ENCODE measurements at regions not wholly inside any gene's neighbourhood (a gene's known extent, or its start where the extent isn't known, plus 50 kb on each side); places are given as distances from the start of the nearest gene placed in this dataset.

- no peak overlapping the region for H3K56ac ChIP-seq (replicated peaks; ENCODE audit: insufficient read length, low read depth, low read length)
- ChIA-PET CTCF (ENCODE audit: partially characterized antibody) (no interaction called here), POLR2A (ENCODE audit: partially characterized antibody) (no interaction called here)
- H3K23me2 ChIP-seq (ENCODE audit: low read depth, low read length): no peaks in the 10 kb centered on the region
- H2AK5ac ChIP-seq (ENCODE audit: low read depth, low read length): no peak overlapping the region
- H3K9ac ChIP-seq (replicated peaks in 1 of 4; ENCODE audit: extremely low read depth in 1 of 4, low read depth in 3 of 4, low read length in 3 of 4): no peak overlapping the region
- H3K79me1 ChIP-seq (ENCODE audit: low read depth, low read length): no peaks in the 10 kb centered on the region
- H4K91ac ChIP-seq (replicated peaks; ENCODE audit: insufficient read length, low read length): no peak overlapping the region
- H3K23ac ChIP-seq (ENCODE audit: insufficient read length): no peak overlapping the region
- no peak overlapping the region for H2BK15ac ChIP-seq (ENCODE audit: low read length)
- no peak overlapping the region for H2BK12ac ChIP-seq (ENCODE audit: low read depth, low read length)
- H3K27ac ChIP-seq (ENCODE audit: low read depth, low read length): no peak overlapping the region
- H3K9me3 ChIP-seq (ENCODE audit: insufficient read depth in 2 of 2, low read depth in 1 of 2, low read length in 1 of 2): peaks cover 0 to 8% of the 10 kb centered on the region in 2 experiments; a peak in 1 of 4 replicates
- no peak overlapping the region for H3K4ac ChIP-seq (replicated peaks; ENCODE audit: insufficient read length, low read depth, low read length)
- H3K14ac ChIP-seq (ENCODE audit: insufficient read length): no peak overlapping the region
- no peak overlapping the region for H3K4me2 ChIP-seq (ENCODE audit: insufficient read depth in 1 of 2, low read depth in 2 of 2, low read length in 2 of 2)
- H2BK20ac ChIP-seq (ENCODE audit: low read length): no peak overlapping the region
- no peak overlapping the region for H4K8ac ChIP-seq (ENCODE audit: extremely low read depth, insufficient read depth, low read length)
- no peak overlapping the region for H2BK120ac ChIP-seq (replicated peaks; ENCODE audit: low read depth, low read length)
- H2BK5ac ChIP-seq (ENCODE audit: low read depth, low read length): no peak overlapping the region
- no peaks in the 10 kb centered on the region for H3K36me3 ChIP-seq (ENCODE audit: control insufficient read depth in 2 of 4, insufficient read depth in 4 of 4, low read length in 3 of 4)
- no peaks in the 10 kb centered on the region for H3K79me2 ChIP-seq (ENCODE audit: control insufficient read depth in 1 of 2, insufficient read depth in 2 of 2, low read length in 2 of 2)
- peaks cover 0 to 10% (median 0%) of the 10 kb centered on the region in 4 experiments; a peak in 4 of 7 replicates for H3K4me1 ChIP-seq (replicated peaks in 1 of 4; ENCODE audit: control insufficient read depth in 3 of 4, insufficient read depth in 4 of 4, low read length in 3 of 4)
- no peak overlapping the region for H2AFZ ChIP-seq (ENCODE audit: low read length)
- no peak overlapping the region for H4K5ac ChIP-seq (ENCODE audit: insufficient read length, low read depth, low read length)
- no peak overlapping the region for H3K18ac ChIP-seq (ENCODE audit: extremely low read depth, low read length)
- DNase-seq (ENCODE audit: low read depth in 1 of 2, low spot score in 2 of 2): no peak
- no peak for FAIRE-seq
- no peak overlapping the region for H3K4me3 ChIP-seq (ENCODE audit: extremely low read depth in 1 of 4, insufficient read depth in 2 of 4, low read depth in 3 of 4, low read length in 4 of 4)
- H4K20me1 ChIP-seq (replicated peaks in 1 of 2; ENCODE audit: control insufficient read depth in 1 of 2, insufficient read depth in 2 of 2, low read length in 2 of 2): no peaks in the 10 kb centered on the region
- H3K27me3 ChIP-seq (replicated peaks in 1 of 4; ENCODE audit: control insufficient read depth in 3 of 4, extremely low read depth in 1 of 4, insufficient read depth in 3 of 4, low read length in 3 of 4): no peaks in the 10 kb centered on the region
- TF ChIP-seq SRF (IDR thresholded peaks at IDR 0.05; ENCODE audit: low read depth, low read length) (no peak), SAP30 (IDR thresholded peaks at IDR 0.05; ENCODE audit: insufficient read depth, insufficient replicate concordance, low read length) (no peak), NRF1 (IDR thresholded peaks at IDR 0.05; ENCODE audit: low read depth, low read length) (no peak), CTCF (IDR thresholded peaks at IDR 0.05; ENCODE audit: control extremely low read depth in 1 of 3, insufficient read depth in 1 of 3, low read depth in 1 of 3, low read length in 3 of 3) (no peak), HDAC2 (IDR thresholded peaks at IDR 0.05; ENCODE audit: borderline replicate concordance in 1 of 2, low read depth in 2 of 2, low read length in 2 of 2) (no peak), CBX8 (IDR thresholded peaks at IDR 0.05; ENCODE audit: borderline replicate concordance, low read depth, low read length) (no peak), MAFK (IDR thresholded peaks at IDR 0.05; ENCODE audit: low read depth, low read length) (no peak), POU5F1 (IDR thresholded peaks at IDR 0.05; ENCODE audit: low read depth, low read length) (no peak), SP1 (IDR thresholded peaks at IDR 0.05; ENCODE audit: low read depth, low read length) (no peak), ASH2L (IDR thresholded peaks at IDR 0.05; ENCODE audit: low read length) (no peak), CREB1 (IDR thresholded peaks at IDR 0.05) (no peak), JUND (IDR thresholded peaks at IDR 0.05; ENCODE audit: low read length) (no peak), CTBP2 (IDR thresholded peaks at IDR 0.05; ENCODE audit: borderline replicate concordance, insufficient read depth, insufficient read length, low read length) (no peak), FOSL1 (IDR thresholded peaks at IDR 0.05; ENCODE audit: insufficient read depth, low read depth, low read length) (no peak)
Measured at GRCh38 chr3:105154692-105155091, 212.0 kb upstream of the ALCAM start.
